ENCODE measurements at regions not wholly inside any gene's neighbourhood (a gene's known extent, or its start where the extent isn't known, plus 50 kb on each side); places are given as distances from the start of the nearest gene placed in this dataset.

GRCh38 chr6:66336176-66336575, 629.1 kb upstream of the EYS start:
- Mint-ChIP-seq H3K27me3 (no peaks in the 10 kb centered on the region), H3K36me3 (ENCODE audit: low read depth) (no peaks in the 10 kb centered on the region), H3K4me1 (no peaks in the 10 kb centered on the region), H3K9me3 (peaks cover 6% of the 10 kb centered on the region), H3K27ac (no peak overlapping the region), H3K4me3 (no peak overlapping the region)
- intact Hi-C loops (cut with micrococcal nuclease), result no loop called here
- no peak for TF ChIP-seq CTCF (IDR thresholded peaks at IDR 0.05)
- no peak for DNase-seq
- ChIA-PET POLR2A (no interaction called here), CTCF (no interaction called here)
- ATAC-seq (ENCODE audit: low read depth), result no peak

GRCh38 chr6:66328200-66328599, 621.2 kb upstream of the EYS start:
- Mint-ChIP-seq H3K4me3 (no peak overlapping the region), H3K36me3 (ENCODE audit: low read depth) (no peaks in the 10 kb centered on the region), H3K27ac (no peak overlapping the region), H3K9me3 (peaks cover 5% of the 10 kb centered on the region), H3K27me3 (no peaks in the 10 kb centered on the region), H3K4me1 (no peaks in the 10 kb centered on the region)
- intact Hi-C loops (cut with micrococcal nuclease), result no loop called here
- no peak for TF ChIP-seq CTCF (IDR thresholded peaks at IDR 0.05)
- ChIA-PET POLR2A (no interaction called here), CTCF (no interaction called here)
- DNase-seq, result no peak
- ATAC-seq (ENCODE audit: low read depth), result no peak

GRCh38 chr6:66326228-66326627, 619.2 kb upstream of the EYS start:
- Mint-ChIP-seq H3K27ac (no peak overlapping the region), H3K27me3 (no peaks in the 10 kb centered on the region), H3K4me3 (no peak overlapping the region), H3K9me3 (peaks cover 2% of the 10 kb centered on the region), H3K36me3 (ENCODE audit: low read depth) (no peaks in the 10 kb centered on the region), H3K4me1 (no peaks in the 10 kb centered on the region)
- no peak for ATAC-seq (ENCODE audit: low read depth)
- POLR2A ChIA-PET, result no interaction called here
- intact Hi-C loops (cut with micrococcal nuclease), result no loop called here
- no peak for TF ChIP-seq CTCF (IDR thresholded peaks at IDR 0.05)
- no peak for DNase-seq
- CTCF ChIA-PET, result no interaction called here

DNA sequence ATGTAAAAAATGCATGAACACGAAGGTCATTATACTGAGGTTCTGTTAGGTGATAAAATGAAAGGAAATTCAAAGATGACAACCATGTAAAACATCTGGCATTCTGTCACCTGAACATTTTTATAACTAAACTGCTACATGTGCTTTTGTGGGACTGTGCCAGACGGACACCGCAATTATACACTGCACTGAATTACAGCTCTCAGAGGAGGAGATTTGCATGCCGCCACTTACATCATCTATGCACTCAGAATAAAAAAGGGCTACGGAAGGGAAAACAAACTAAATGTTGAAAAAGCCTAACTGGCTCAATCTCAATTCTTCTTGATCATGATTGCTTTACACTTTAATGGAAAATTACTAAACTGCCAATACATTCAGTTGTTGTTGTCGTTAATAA, 614.0 kb upstream of the EYS start:
- Mint-ChIP-seq H3K9me3 (peaks cover 3% of the 10 kb centered on the region), H3K27me3 (no peaks in the 10 kb centered on the region), H3K27ac (no peak overlapping the region), H3K4me1 (no peaks in the 10 kb centered on the region), H3K4me3 (no peak overlapping the region), H3K36me3 (ENCODE audit: low read depth) (no peaks in the 10 kb centered on the region)
- intact Hi-C loops (cut with micrococcal nuclease), result no loop called here
- ATAC-seq (ENCODE audit: low read depth) (no peak), DNase-seq (no peak)
- ChIA-PET CTCF (no interaction called here), POLR2A (no interaction called here)
- no peak for TF ChIP-seq CTCF (IDR thresholded peaks at IDR 0.05)

DNA sequence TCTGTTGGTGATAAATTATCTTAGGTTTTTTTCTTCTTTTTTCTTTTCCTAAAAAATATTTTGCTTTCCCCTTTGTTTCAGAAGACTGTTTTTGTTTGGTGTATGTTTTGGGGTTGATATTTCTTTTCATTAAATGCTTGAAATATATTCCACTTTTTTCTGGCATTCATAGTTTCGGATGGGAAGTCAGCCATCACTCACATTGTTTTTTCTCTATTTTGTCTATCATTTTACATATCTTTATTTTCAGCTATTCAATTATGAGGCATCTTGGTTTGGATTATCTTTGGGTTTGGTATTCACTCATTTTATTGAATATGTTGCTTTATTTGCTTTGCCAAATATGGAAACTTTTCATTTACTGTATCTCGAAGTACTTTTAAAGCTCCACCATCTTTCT, 600.5 kb upstream of the EYS start:
- CTCF ChIA-PET, result no interaction called here
- POLR2A ChIA-PET, result no interaction called here
- Mint-ChIP-seq H3K27ac (no peak overlapping the region), H3K36me3 (ENCODE audit: low read depth) (no peaks in the 10 kb centered on the region), H3K4me3 (no peak overlapping the region), H3K4me1 (no peaks in the 10 kb centered on the region), H3K9me3 (peaks cover 18% of the 10 kb centered on the region), H3K27me3 (no peaks in the 10 kb centered on the region)
- no peak for ATAC-seq (ENCODE audit: low read depth)
- no peak for TF ChIP-seq CTCF (IDR thresholded peaks at IDR 0.05)
- intact Hi-C loops (cut with micrococcal nuclease), result no loop called here
- DNase-seq, result no peak

All from activated B cell treated with CpG ODN at 0.5 μM for 24 hours (primary cell).